K562 (cell line): ENCODE measurements at regions not wholly inside any gene's neighbourhood (a gene's known extent, or its start where the extent isn't known, plus 50 kb on each side); places are given as distances from the start of the nearest gene placed in this dataset.

Experiments used
- ARID3A ChIP-seq: IDR thresholded peaks from 2 replicates; pipeline ENCODE4 v1.6.1; 2012; ENCODE audit warnings: low read depth, low read length, improper control_type of control experiment, borderline replicate concordance
- ARID4B ChIP-seq: sonication (generic); formaldehyde crosslinking; IDR thresholded peaks from 2 replicates; pipeline ENCODE4 v1.8.0; 2022; ENCODE audit warnings: mild to moderate bottlenecking, missing genetic modification reagents
- DMBX1 ChIP-seq: fragments of 250-450 bp; sonication (Bioruptor Pico); IDR thresholded peaks from 2 replicates; pipeline ENCODE4 v1.8.0; 2022; ENCODE audit warnings: inconsistent platforms, mild to moderate bottlenecking, moderate library complexity, borderline replicate concordance
- FOXJ3 ChIP-seq: sonication (generic); formaldehyde crosslinking; IDR thresholded peaks from 2 replicates; pipeline ENCODE4 v1.4.0; 2020; ENCODE audit warnings: mild to moderate bottlenecking, missing genetic modification reagents
- GMEB1 ChIP-seq: fragments of 250-450 bp; sonication (Bioruptor Pico); IDR thresholded peaks from 2 replicates; pipeline ENCODE4 v1.4.0; 2020; ENCODE audit warnings: mild to moderate bottlenecking
- GTF2F1 ChIP-seq: IDR thresholded peaks from 2 replicates; pipeline ENCODE4 v1.6.1; 2011; ENCODE audit warnings: low read depth, low read length, improper control_type of control experiment
- KDM2B ChIP-seq: fragments of 250-450 bp; sonication (Bioruptor Pico); IDR thresholded peaks from 2 replicates; pipeline ENCODE4 v1.8.0; 2021; ENCODE audit warnings: mild to moderate bottlenecking, moderate library complexity
- LCOR ChIP-seq: sonication (generic); formaldehyde crosslinking; IDR thresholded peaks from 2 replicates; pipeline ENCODE4 v1.8.0; 2022; ENCODE audit warnings: mild to moderate bottlenecking, missing genetic modification reagents
- MCM7 ChIP-seq, 2 experiments: fragments of 450-650 bp; IDR thresholded peaks; 2 replicates each; pipeline ENCODE4 v1.6.1; 2016 to 2018
- NRF1 ChIP-seq, 2 experiments: fragments of 450-650 bp; IDR thresholded peaks in 1 of 2; conservative IDR thresholded peaks in 1 of 2; 2 replicates each; pipeline ENCODE4 v1.6.1; 2014; ENCODE audit warnings: mild to moderate bottlenecking in 2 of 2
- PHF21A ChIP-seq: fragments of 450-650 bp; IDR thresholded peaks from 2 replicates; pipeline ENCODE4 v1.6.1; 2017; ENCODE audit warnings: low read depth, borderline replicate concordance
- TEAD2 ChIP-seq: fragments of 450-650 bp; IDR thresholded peaks from 2 replicates; pipeline ENCODE4 v1.6.1; 2016; ENCODE audit warnings: missing genetic modification characterization, control low read depth, missing compliant biosample characterization
- USF2 ChIP-seq: sonication (generic); formaldehyde crosslinking; IDR thresholded peaks from 2 replicates; pipeline ENCODE4 v1.5.0; 2020; ENCODE audit warnings: missing genetic modification reagents
- ZBTB1 ChIP-seq: sonication (generic); formaldehyde crosslinking; IDR thresholded peaks from 2 replicates; pipeline ENCODE4 v1.8.1; 2023; ENCODE audit warnings: missing genetic modification reagents, low read depth, mild to moderate bottlenecking, borderline replicate concordance
- ZBTB12 ChIP-seq: fragments of 250-450 bp; sonication (Bioruptor Pico); IDR thresholded peaks from 2 replicates; pipeline ENCODE4 v1.4.0; 2020
- ZNF449 ChIP-seq: fragments of 250-450 bp; sonication (Bioruptor Pico); IDR thresholded peaks from 2 replicates; pipeline ENCODE4 v1.8.0; 2022; ENCODE audit warnings: moderate library complexity, mild to moderate bottlenecking, inconsistent platforms
- ZNF75A ChIP-seq: fragments of 450-650 bp; formaldehyde crosslinking; IDR thresholded peaks from 2 replicates; pipeline ENCODE4 v1.4.0; 2020; ENCODE audit warnings: mild to moderate bottlenecking

GRCh38 chr18:40414155-40414754 lies 1540.8 kb upstream of the PIK3C3 start (continued):
- no peak for TF ChIP-seq KDM2B (CRISPR knock-in tag)
- no peak for TF ChIP-seq ARID4B (CRISPR knock-in tag)
- no peak for TF ChIP-seq ZBTB12
- no peak for TF ChIP-seq NRF1 (conservative IDR thresholded peaks at IDR 0.05 in 1 of 2, IDR thresholded peaks at IDR 0.05 in 1 of 2)
- TF ChIP-seq MCM7 (IDR thresholded peaks at IDR 0.05): no peak
- TF ChIP-seq GTF2F1: no peak
- no peak for TF ChIP-seq ZNF449 (CRISPR knock-in tag)
- no peak for TF ChIP-seq FOXJ3 (CRISPR knock-in tag)
- TF ChIP-seq LCOR (CRISPR knock-in tag): no peak
- TF ChIP-seq ZNF75A (CRISPR knock-in tag): no peak
- TF ChIP-seq TEAD2 (tag): no peak
- no peak for TF ChIP-seq ARID3A
- TF ChIP-seq USF2 (CRISPR knock-in tag): no peak
- TF ChIP-seq DMBX1: no peak
- TF ChIP-seq GMEB1: no peak
- TF ChIP-seq PHF21A: no peak
- TF ChIP-seq ZBTB1: no peak
- TF ChIP-seq, all 486 proteins: peak for 0
